GM12873 (cell line): ENCODE measurements at regions not wholly inside any gene's neighbourhood (a gene's known extent, or its start where the extent isn't known, plus 50 kb on each side); places are given as distances from the start of the nearest gene placed in this dataset.

ENCODE experiments used
- CTCF ChIP-seq: IDR thresholded peaks from 2 replicates; pipeline ENCODE4 v1.5.1; 2012; ENCODE audit warnings: low read depth, mild to moderate bottlenecking, moderate library complexity, low read length, control low read depth; ENCODE audit not compliant: insufficient read depth; ENCODE audit errors: missing control alignments

GRCh38 chr2:41941831-41942230 is 106.0 kb upstream of the PKDCC start:
- TF ChIP-seq CTCF = no peak

- no peak for TF ChIP-seq CTCF
These were observed 105.5 kb upstream of the PKDCC start for GRCh38 chr2:41942278-41942677.

GRCh38 chr2:41943159-41943558 is 104.7 kb upstream of the PKDCC start:
- no peak for TF ChIP-seq CTCF

- no peak for TF ChIP-seq CTCF
These were observed 103.5 kb upstream of the PKDCC start for GRCh38 chr2:41944220-41944880.

- TF ChIP-seq CTCF = no peak
These were observed 100.0 kb upstream of the PKDCC start for GRCh38 chr2:41947701-41948396.

- no peak for TF ChIP-seq CTCF
These were observed 99.4 kb upstream of the PKDCC start for GRCh38 chr2:41948397-41948763.

- TF ChIP-seq CTCF = no peak
These were observed 98.5 kb upstream of the PKDCC start for GRCh38 chr2:41949091-41949882.
